ENCODE measurements at regions not wholly inside any gene's neighbourhood (a gene's known extent, or its start where the extent isn't known, plus 50 kb on each side); places are given as distances from the start of the nearest gene placed in this dataset.
"Not testable (repeated sequence)": the region's sequence is repeated elsewhere in the genome, so short reads cannot be mapped to it uniquely, and the experiment has no call there.

DNA sequence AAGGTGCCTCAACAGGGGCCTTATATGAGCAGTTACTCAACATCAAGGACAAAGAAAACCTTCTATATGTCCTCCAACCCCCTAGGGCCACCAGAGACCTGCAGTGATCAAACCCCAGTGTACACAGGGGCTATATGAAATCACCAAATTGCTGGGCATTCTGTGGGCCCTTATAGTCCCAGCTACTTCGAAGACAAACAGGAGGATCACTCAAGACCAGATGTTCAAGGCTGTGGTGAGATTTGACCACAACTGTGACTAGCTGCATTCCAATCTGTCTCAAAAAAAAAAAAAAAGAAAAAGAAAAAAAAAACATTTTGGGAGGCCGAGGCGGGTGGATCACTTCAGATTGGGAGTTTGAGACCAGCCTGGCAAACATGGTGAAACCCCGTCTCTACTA, 51.0 kb upstream of the PRB2 start:
- H3K4me1 Mint-ChIP-seq = no peaks in the 10 kb centered on the region
- no peaks in the 10 kb centered on the region for H3K9me3 Mint-ChIP-seq
- no peaks in the 10 kb centered on the region for H3K36me3 Mint-ChIP-seq
- no peak overlapping the region for H3K27ac Mint-ChIP-seq
- no peak for ATAC-seq (replicated peaks)
- H3K27me3 Mint-ChIP-seq = no peaks in the 10 kb centered on the region
- H3K4me3 Mint-ChIP-seq = no peak overlapping the region
- DNase-seq = no peak

DNA sequence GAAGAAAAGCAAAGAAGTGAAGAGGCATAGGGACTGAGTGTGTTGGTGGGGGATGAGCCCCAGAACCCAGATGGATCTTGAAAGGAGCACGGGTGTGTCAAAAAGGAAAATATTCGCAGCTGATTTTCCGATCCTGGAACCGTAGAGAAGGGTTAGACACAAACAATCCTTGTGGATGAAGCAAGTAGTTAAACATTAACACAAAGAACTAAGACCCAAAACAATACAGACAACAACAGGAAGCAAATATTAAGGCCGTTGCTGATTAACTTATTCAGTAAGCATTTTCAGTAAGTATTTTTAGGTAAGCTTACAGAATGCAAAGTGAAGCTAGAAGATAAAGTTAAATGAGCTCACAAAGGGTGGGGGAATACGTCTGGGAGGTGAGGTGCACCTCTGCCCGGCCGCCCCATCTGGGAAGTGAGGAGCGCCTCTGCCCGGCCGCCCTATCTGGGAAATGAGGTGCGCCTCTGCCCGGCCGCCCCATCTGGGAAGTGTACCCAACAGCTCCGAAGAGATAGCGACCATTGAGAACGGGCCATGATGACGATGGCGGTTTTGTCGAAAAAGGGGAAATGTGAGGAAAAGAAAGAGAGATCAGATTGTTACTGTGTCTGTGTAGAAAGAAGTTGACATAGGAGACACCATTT, 62.8 kb upstream of the PRB2 start:
- Mint-ChIP-seq H3K36me3 (no peaks in the 10 kb centered on the region), H3K27me3 (no peaks in the 10 kb centered on the region), H3K4me3 (no peak overlapping the region), H3K27ac (no peak overlapping the region), H3K9me3 (no peaks in the 10 kb centered on the region), H3K4me1 (no peaks in the 10 kb centered on the region)
- DNase-seq (no peak), ATAC-seq (replicated peaks) (no peak)

DNA sequence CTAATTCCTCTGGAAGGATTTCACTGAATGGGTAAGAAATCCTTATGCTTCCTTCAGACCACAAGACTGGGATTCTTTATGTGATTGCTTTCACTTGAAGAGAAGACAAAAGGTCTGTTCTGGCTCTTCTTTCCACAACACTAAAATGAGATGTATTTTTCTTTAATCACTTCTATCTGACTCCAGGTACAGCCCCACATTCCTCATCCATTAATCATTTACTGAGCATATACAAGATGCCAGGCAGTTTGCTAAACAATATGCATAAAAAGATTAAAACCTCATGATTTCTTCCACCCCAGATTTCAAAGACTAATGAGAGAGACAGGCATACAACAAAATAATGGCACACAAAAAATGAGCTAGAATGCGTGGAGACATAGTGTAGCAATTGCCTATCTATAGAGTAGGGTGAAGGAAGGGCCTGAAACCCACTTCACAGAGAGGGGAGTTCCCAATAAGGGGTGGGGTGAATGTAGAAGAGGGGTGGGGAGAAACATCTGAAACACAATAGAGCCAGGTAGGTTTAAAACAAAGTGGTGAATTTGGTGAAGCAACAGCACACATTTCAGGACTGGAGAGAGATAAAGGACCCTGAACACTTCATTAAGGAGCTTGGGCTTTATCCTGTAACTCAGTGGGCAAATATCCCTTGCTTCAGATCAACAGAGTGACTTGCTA, 65.1 kb upstream of the PRB2 start:
- Mint-ChIP-seq H3K27me3 (no peaks in the 10 kb centered on the region), H3K36me3 (no peaks in the 10 kb centered on the region), H3K4me1 (no peaks in the 10 kb centered on the region), H3K4me3 (no peak overlapping the region), H3K9me3 (no peaks in the 10 kb centered on the region), H3K27ac (no peak overlapping the region)
- ATAC-seq (replicated peaks) (no peak), DNase-seq (no peak)

DNA sequence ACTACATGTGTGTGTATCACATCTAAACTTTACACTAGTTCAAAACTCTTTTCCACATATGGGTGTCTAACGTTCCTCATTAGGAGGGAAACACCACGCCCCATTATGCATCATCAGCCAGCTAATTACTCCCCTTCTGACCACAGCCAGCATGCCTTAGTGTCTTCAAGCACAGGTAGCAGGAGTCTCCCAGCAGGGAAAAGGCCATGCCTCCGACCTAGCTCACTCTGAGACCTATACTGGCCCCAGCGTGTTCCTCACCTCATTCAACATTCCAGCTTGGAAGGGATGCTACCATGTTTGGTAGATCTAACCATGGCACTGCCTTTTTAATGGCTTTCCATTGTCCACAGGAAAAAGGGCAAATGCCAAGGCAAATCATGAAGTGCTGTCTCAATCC, 66.1 kb upstream of the PRB2 start:
- H3K9me3 Mint-ChIP-seq = no peaks in the 10 kb centered on the region
- no peak for DNase-seq
- ATAC-seq (replicated peaks) = no peak
- H3K27me3 Mint-ChIP-seq = no peaks in the 10 kb centered on the region
- H3K4me1 Mint-ChIP-seq = no peaks in the 10 kb centered on the region
- H3K4me3 Mint-ChIP-seq = no peak overlapping the region
- no peak overlapping the region for H3K27ac Mint-ChIP-seq
- no peaks in the 10 kb centered on the region for H3K36me3 Mint-ChIP-seq

DNA sequence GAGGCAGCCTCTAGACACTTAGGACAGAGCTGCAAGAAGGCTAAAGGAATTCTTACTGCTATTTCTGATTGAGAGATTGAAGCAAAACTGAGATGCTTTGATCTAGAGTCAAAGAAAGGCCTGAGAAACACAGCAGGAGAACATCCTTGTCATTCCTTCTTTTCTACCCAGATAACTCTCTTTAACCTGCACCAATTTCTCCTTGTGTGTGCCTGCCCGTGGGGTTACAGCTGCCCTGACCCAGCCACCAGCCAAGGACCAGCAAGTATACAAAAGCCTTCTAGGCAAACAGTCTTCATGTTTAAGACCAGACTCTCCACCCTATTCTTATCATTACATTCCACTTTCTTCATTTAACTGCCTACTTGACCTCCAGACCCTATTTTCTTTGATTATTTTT, 81.7 kb upstream of the PRB2 start:
- Mint-ChIP-seq H3K4me1 (no peaks in the 10 kb centered on the region), H3K27ac (no peak overlapping the region), H3K4me3 (no peak overlapping the region), H3K9me3 (peaks cover 0 to 1% of the 10 kb centered on the region in 2 donors), H3K27me3 (no peaks in the 10 kb centered on the region), H3K36me3 (no peaks in the 10 kb centered on the region)
- DNase-seq = no peak
- ATAC-seq (replicated peaks) = no peak

DNA sequence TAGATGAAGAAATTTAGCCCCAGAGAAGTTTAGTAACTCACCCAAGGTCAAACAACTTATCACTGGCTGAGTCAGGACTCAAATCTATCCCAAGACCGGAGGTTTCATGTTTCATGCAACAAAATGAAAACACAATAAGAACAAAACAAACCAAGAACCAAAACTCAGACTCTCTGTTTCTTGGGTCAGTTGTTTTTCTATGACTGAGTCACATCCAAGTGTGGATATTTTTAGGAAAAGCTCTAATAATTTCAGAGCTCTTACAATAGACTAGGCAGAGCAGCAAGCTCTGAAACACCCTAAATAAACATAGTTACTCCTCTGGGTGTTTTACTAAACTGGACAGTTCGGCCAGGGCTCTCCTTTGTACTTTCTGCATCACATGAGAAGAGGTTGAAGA, 87.6 kb upstream of the PRB2 start:
- H3K9me3 Mint-ChIP-seq = no peaks in the 10 kb centered on the region
- H3K27me3 Mint-ChIP-seq = peaks cover 11 to 12% of the 10 kb centered on the region in 2 donors
- ATAC-seq (replicated peaks) (no peak), DNase-seq (no peak)
- H3K36me3 Mint-ChIP-seq = no peaks in the 10 kb centered on the region
- peaks cover 0 to 3% of the 10 kb centered on the region in 2 donors for H3K4me1 Mint-ChIP-seq
- no peak overlapping the region for H3K4me3 Mint-ChIP-seq
- no peak overlapping the region for H3K27ac Mint-ChIP-seq

DNA sequence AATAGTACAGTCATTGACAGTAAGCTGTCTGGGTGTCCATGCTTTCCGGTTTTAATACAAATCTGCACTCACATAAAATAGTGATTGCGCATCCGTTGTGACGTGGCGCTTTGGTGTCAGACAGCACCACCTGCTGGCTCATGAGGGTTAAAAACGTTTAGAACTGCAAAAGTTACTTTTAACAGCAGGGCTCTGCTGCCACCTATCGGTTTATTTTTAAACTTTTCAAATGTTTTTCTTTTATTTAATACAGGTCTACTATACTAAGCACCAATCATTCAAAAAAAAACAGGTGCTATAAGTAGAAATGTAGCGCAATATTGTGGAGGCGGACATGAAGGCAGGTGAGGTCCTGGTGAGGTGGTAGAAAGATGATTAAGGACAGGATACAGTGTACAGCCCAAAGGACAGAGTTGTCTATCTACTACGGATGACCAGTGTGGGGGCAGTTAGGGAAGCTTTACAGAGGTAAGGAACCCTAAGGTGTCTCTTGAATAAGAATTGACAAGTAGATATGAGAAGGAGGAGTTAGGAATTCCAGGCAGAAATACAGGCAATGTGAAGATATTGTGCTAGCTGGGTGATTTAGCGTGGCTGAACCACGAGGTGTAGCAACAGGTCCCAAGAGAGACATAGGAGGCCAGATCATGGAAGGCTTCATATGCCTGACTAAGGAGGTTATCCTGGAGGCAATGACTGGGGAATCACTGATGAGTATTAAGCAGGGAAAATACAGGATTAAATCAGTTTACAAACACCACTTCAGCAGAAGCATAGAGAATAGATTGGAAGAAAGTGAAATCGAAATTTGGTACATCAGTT, 91.5 kb upstream of the PRB2 start:
- Mint-ChIP-seq H3K4me3 (peak overlapping the region in 1 of 2 donors; percentile 42), H3K36me3 (no peaks in the 10 kb centered on the region), H3K4me1 (peaks cover 0 to 3% of the 10 kb centered on the region in 2 donors), H3K27ac (no peak overlapping the region), H3K27me3 (peaks cover 15 to 16% of the 10 kb centered on the region in 2 donors), H3K9me3 (no peaks in the 10 kb centered on the region)
- DNase-seq = peak; percentile 59
- ATAC-seq (replicated peaks) = peak; percentile 86 to 87

DNA sequence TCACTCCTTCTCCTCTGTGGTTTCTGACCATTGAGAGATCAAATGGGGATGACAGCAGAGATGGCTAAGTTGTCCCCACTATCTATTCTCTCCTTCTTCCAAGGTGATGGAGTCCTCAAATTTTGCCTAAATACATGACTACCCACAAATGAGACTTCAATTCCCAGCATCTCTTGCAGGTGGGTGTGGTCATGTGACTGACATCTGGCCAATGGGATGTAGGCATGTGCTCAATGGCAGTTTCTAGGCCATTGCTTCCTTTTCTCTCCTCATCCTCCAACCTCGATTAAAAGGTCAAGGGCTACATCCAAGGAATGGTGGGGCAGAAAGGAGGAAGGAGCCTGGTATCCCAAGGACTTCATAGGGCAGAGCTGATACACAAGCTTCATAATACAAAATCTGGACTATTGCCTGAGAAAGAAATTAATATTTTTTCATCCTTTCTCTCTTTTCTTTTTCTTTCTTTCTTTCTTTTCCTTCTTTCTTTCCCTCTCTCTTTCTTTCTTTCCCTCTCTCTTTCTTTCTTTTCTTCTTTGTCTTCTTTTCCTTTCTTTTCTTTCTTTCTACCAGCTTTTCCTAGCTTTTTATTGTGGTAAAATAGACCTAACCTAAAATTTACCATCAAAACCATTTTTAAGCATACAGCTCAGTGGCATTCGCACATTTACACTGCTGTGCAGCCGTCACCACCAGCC, 100.9 kb upstream of the PRB2 start:
- peaks cover 8 to 12% of the 10 kb centered on the region in 2 donors for H3K9me3 Mint-ChIP-seq
- peaks cover 21 to 29% of the 10 kb centered on the region in 2 donors for H3K4me1 Mint-ChIP-seq
- H3K36me3 Mint-ChIP-seq = peaks cover 3 to 11% of the 10 kb centered on the region in 2 donors
- no peak overlapping the region for H3K4me3 Mint-ChIP-seq
- DNase-seq (no peak), ATAC-seq (replicated peaks) (no peak)
- H3K27me3 Mint-ChIP-seq = peaks cover 32 to 35% of the 10 kb centered on the region in 2 donors
- peak overlapping the region; percentile 43 for H3K27ac Mint-ChIP-seq

DNA sequence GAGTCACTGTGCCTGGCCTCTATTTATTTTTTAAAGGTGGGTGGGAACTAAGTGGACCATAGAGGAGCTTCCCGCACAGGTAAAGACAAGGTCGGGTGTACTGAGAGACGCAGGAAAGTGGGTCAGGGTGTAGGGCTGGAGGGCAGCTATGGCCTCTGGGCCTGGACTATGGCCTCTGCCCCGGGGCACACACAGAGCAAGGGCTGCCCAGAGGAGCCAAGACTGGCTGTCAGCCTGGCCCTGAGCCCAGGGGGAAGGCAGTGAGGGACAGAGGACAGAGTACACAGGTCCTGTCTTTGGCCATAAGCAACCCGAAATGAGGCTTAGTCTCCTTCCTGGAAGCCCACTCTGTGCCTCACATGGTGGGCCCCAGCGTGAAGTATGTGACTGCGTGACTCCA, 102.1 kb upstream of the PRB2 start:
- DNase-seq (no peak), ATAC-seq (replicated peaks) (no peak)
- peaks cover 3 to 11% of the 10 kb centered on the region in 2 donors for H3K36me3 Mint-ChIP-seq
- H3K4me1 Mint-ChIP-seq = peaks cover 21 to 29% of the 10 kb centered on the region in 2 donors
- H3K4me3 Mint-ChIP-seq = no peak overlapping the region
- H3K27ac Mint-ChIP-seq = no peak overlapping the region
- peaks cover 8 to 15% of the 10 kb centered on the region in 2 donors for H3K9me3 Mint-ChIP-seq
- H3K27me3 Mint-ChIP-seq = peaks cover 42 to 46% of the 10 kb centered on the region in 2 donors

DNA sequence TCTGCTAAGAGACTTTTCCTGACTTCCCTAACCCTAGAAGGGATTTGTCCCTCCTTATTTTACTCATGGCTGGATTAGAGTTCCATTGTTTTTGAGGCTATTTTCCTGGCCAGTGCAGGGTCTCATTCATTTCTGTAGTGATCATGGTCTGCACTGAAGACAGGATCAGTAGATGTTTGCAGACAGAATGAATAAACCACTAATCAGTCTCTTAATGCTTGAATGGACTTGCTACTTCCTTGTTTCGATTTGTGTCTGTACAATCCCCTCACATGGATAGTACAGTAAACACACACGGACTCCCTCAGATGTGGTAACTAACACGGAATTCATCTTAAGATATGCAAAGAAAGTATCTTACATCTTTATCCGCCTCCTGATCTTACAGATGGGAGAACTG, 102.6 kb upstream of the PRB2 start:
- peak overlapping the region; percentile 74 for H3K27ac Mint-ChIP-seq
- peaks cover 21 to 29% of the 10 kb centered on the region in 2 donors for H3K4me1 Mint-ChIP-seq
- ATAC-seq (replicated peaks) = peak; percentile 97 to 98
- DNase-seq = no peak
- H3K27me3 Mint-ChIP-seq = peaks cover 42 to 50% of the 10 kb centered on the region in 2 donors
- peaks cover 8 to 15% of the 10 kb centered on the region in 2 donors for H3K9me3 Mint-ChIP-seq
- H3K4me3 Mint-ChIP-seq = peak overlapping the region; percentile 10 to 50
- peaks cover 3 to 11% of the 10 kb centered on the region in 2 donors for H3K36me3 Mint-ChIP-seq

DNA sequence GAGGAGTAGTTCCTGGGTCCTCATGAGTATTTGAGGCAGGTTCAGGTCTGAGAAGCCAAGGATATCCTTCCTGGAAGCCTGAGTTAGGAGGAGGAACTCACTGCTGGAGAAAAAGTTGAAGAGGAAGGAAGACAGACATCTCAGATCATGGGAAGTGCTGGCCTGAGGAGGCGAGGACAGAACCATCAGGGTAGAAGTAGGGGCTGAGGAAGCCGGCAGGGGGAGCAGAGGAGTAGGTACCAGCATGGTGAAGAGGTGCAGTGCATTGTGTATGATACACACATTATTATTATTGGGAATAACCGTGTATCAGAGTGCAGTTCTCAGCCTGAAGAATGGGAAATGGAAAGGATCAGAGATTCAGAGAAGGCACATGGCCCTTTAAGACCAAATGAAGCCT, 103.2 kb upstream of the PRB2 start:
- Mint-ChIP-seq H3K27me3 (peaks cover 42 to 50% of the 10 kb centered on the region in 2 donors), H3K4me3 (peak overlapping the region; percentile 10 to 50), H3K4me1 (peaks cover 21 to 29% of the 10 kb centered on the region in 2 donors), H3K27ac (peak overlapping the region; percentile 74), H3K36me3 (peaks cover 3 to 11% of the 10 kb centered on the region in 2 donors), H3K9me3 (peaks cover 8 to 15% of the 10 kb centered on the region in 2 donors)
- ATAC-seq (replicated peaks); DNase-seq: not testable (repeated sequence)

DNA sequence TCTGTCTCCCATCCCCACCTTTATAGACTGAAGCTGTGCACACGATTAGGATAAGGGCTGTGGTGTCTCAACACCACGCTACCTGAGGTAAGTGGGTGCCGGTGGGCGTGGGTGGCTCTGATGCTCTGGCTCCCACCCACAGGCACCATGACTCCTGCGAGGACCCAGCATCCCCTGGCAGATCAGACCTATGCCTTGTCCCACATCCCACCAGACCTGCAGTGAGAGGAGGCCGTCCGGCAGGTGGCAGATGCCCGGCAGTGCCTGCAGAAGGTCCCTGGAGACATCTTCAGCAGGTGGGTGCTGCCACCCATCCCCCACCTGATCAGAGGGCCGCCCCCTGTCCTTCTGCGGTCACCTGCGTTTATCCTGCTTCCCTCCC, 104.4 kb upstream of the PRB2 start:
- DNase-seq (no peak), ATAC-seq (replicated peaks) (no peak)
- Mint-ChIP-seq H3K4me1 (peaks cover 21 to 29% of the 10 kb centered on the region in 2 donors), H3K4me3 (no peak overlapping the region), H3K27ac (no peak overlapping the region), H3K36me3 (peaks cover 3 to 11% of the 10 kb centered on the region in 2 donors), H3K27me3 (peaks cover 44 to 54% of the 10 kb centered on the region in 2 donors), H3K9me3 (peaks cover 8 to 15% of the 10 kb centered on the region in 2 donors)

DNA sequence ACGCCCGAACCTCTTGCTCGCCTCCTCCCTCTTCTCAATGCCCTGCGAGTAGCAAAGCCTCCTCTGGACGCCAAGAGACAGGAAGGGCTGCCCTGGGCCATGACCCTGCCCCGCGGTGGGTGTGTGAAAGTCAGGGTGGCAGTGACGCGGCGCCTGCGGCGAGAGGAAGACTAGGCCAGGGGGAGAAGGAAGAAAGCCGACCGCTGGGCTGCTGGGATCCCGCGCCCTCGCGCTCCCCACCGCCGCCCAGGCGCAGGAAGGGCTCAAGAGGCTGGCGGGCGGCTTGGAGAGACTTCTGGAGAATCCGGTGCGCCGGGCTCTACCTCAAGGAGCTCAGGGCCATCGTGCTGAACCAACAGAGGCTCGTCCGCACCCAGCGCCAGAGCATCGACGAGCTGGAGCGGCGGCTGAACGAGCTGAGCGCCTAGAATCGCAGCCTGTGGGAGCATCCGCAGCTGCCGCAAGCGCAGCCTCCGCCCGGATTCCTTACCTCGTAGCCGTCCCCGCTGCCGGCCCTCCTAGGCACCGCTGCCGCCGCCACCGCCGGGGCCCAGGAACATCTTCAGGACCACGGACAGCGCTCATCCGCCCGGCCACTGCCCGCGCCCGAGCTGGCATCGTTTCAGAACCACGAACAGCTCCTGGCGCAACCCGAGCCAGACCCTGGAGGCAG, 105.0 kb upstream of the PRB2 start:
- H3K27ac Mint-ChIP-seq = no peak overlapping the region
- H3K36me3 Mint-ChIP-seq = peaks cover 3 to 11% of the 10 kb centered on the region in 2 donors
- no peak overlapping the region for H3K4me3 Mint-ChIP-seq
- ATAC-seq (replicated peaks) (peak; percentile 55 to 58), DNase-seq (peak; percentile 57)
- H3K27me3 Mint-ChIP-seq = peaks cover 44 to 56% of the 10 kb centered on the region in 2 donors
- H3K9me3 Mint-ChIP-seq = peaks cover 8 to 15% of the 10 kb centered on the region in 2 donors
- peaks cover 21 to 29% of the 10 kb centered on the region in 2 donors for H3K4me1 Mint-ChIP-seq

All from stimulated activated naive B cell treated with anti-CD40 and anti-IgM and Interleukin-4, amounts not matched to agents 10 μg/mL and 1 μg/mL and 100 μg/mL, for 72 hours (primary cell).